IPS-NIHi11 (cell line): ENCODE measurements at regions not wholly inside any gene's neighbourhood (a gene's known extent, or its start where the extent isn't known, plus 50 kb on each side); places are given as distances from the start of the nearest gene placed in this dataset.
A peak's percentile ranks its signal among the peaks of the same experiment; 100 is the strongest.

Experiments used
- DNase-seq: peaks from one replicate; pipeline ENCODE4 v3.0.0; 2012; ENCODE audit warnings: mixed read lengths, low spot score

DNA sequence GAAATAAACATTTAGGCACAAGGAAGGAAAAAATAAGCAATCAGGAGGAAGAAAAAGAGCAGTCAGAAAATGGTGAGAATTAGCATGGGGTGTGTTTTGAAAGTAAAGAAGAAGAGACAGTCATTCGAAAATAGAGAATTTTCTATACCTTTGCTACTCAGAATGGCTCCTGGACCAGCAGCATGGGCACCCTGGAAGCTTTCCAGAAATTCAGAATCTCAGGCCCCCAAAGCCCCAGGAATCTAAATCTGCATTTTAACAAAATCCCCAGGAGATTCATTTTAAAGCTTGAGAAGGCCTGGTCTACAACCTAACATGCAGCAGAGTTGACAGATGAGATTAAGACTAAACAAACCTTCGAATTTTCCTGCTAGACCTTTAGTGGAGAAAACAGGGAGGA is 131.2 kb upstream of the HDAC9 start:
- DNase-seq = no peak

DNA sequence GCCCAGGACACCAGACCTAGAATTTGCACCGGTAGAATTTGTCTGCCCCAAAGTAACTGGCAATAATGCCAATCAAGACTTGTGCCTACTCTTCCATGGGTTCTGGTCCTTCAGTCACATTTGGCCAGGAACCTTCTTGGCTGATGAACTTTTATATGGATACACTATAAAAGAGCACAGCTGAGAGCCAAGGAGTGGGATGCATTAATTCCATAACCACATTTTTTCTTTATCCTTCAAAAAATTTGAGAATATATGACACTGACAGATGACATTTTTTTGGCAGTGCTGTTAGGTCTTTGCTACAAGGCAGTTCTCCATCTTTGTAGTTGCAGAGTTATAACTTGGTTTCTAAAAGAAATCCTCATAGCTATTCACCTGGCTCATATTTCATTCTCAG is 129.2 kb upstream of the HDAC9 start:
- DNase-seq = no peak

GRCh38 chr7:18369011-18369410 is 126.5 kb upstream of the HDAC9 start:
- no peak for DNase-seq

GRCh38 chr7:18370633-18371032 is 124.9 kb upstream of the HDAC9 start:
- no peak for DNase-seq

GRCh38 chr7:18378989-18379605 is 116.5 kb upstream of the HDAC9 start:
- no peak for DNase-seq

DNA sequence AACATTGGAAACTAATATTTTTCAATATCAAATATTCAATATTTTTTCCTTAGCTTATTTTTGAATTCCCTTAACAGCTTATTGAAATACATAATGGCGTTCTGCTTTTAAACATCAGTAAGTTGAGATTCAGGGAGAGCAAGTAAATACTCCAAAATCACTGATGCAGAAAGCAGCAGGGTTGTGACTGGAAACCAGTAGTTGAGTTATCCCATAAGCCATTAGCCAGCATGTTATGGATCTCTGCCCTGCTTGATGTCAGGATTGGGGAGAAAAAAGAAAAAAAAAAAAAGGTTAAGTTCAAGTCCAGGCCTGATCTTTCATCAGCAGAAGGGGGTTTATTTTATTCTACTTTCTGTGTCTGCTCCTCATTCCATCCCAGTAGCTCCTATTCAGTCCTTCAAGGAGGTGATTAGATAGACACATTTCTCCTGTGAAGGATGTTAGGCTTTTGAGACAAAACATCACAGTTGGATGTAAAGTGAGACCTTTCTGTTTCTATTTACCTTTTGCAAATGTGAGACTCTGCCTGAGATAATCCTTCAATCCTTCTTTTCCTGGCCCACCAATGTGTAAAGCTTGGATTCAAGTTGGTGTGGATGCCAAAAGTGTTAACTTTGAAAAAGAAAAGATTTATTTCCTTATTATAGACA is 110.9 kb upstream of the HDAC9 start:
- peak; percentile 14 for DNase-seq

GRCh38 chr7:18386607-18387006 is 108.9 kb upstream of the HDAC9 start:
- DNase-seq = no peak

DNA sequence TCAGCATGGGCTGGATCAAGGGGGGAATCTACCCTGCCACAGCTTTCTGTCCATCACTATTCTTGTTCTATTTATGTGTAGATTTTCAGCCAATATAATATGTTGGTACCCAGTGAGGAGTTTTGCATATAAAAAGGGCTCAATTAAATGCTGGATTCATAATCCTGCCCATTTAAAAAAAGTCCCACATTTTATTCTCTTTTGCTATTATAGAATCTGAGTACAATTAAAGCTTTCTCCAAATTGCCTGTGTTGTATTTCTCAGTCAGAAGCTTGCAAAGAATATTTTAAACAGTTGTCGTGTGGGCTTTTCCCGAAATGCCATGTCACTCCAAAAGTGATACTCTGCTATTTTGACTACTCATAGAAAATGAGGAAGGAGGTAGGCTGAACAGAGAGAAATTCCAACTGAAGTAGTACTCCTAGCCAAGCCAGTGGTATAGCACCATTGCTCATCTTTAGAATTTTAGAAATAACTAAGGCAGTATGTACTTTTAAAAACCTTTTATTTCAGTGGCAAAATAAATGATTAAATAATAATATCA is 108.3 kb upstream of the HDAC9 start:
- no peak for DNase-seq

- no peak for DNase-seq
These were observed 105.0 kb upstream of the HDAC9 start for GRCh38 chr7:18390535-18390907.

GRCh38 chr7:18393465-18394118 is 102.0 kb upstream of the HDAC9 start:
- DNase-seq = no peak

- no peak for DNase-seq
These were observed 99.7 kb upstream of the HDAC9 start for GRCh38 chr7:18395868-18396267.

DNA sequence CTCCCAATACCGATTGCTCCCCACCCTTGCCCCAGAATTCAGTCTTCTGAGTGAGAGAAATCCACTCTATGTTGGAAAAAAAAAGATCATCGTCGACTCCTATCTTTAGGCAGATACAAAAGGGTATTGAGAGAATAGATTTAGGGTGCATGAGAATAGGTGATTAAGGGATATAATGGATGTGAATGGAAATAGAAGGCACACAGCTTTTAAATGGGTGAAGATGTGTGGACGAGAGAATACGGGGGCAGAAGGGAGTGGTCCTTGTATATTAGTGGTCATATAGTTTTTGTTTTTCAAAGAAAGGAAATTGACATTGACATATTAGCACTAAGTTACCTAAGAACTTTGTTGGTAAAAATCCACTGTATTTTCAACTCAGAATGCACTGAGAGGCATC is 98.6 kb upstream of the HDAC9 start:
- no peak for DNase-seq

- DNase-seq = no peak
These were observed 95.9 kb upstream of the HDAC9 start for GRCh38 chr7:18399436-18400235.

DNA sequence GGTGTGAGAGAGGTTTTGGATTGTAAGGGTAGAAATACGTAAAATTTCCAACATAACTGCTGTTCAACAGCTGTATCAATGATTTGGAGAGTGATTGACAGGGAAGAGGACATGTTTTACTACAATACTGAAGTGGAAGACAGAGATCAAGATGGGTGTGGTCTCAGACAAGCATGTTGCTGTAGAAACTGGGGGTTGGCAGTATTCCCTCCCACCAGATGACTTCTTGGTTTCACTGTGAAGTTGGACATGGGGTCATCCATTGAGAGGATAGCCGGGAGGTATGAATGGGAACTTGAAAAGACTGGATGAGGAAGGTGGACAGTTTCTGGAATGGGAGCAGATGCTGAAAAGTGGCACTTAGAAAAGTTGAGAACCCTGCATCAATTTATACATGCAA is 95.3 kb upstream of the HDAC9 start:
- DNase-seq = no peak

- no peak for DNase-seq
These were observed 94.8 kb upstream of the HDAC9 start for GRCh38 chr7:18400726-18401125.

GRCh38 chr7:18401757-18402156 is 93.8 kb upstream of the HDAC9 start:
- DNase-seq = no peak

- DNase-seq = no peak
These were observed 92.9 kb upstream of the HDAC9 start for GRCh38 chr7:18402488-18403183.

DNA sequence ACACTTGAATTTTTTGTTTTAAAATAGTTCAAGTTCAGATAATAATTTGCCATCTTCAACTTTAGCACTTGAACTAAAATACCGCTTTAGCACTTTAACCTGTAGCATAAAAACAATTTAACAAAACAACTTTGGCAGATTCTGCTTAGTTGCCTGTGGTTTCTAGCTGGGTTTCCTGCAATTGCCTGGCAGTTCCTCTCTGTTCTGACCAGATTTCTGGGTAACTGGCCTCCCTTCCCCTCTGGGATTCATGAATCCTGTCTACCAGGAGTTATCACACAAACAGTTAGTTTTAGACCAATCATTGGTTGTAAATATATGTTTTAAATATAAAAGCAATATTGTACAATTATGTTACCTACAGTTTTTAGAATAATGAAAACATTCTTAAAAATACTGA is 89.8 kb upstream of the HDAC9 start:
- no peak for DNase-seq

- no peak for DNase-seq
These were observed 88.2 kb upstream of the HDAC9 start for GRCh38 chr7:18407385-18407784.

DNA sequence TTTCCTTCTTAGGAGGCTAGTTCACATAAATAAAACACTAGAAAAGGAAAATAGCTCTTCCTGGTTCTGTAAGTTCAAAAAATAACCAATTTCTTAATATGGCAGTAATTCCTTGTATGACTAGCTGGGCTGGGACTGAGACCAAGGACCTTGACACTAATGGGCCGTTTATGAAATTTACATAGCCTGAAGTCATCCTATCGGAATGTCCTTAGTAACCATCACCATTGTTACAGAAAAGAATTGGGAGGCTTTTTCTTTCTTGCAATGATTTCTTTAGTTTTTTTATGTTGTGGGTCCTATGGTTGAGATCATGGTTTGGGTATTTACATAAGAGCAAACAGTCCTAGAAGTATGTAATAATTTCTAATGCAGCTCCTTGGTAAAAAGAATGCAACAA is 87.1 kb upstream of the HDAC9 start:
- peak; percentile 22 for DNase-seq

DNA sequence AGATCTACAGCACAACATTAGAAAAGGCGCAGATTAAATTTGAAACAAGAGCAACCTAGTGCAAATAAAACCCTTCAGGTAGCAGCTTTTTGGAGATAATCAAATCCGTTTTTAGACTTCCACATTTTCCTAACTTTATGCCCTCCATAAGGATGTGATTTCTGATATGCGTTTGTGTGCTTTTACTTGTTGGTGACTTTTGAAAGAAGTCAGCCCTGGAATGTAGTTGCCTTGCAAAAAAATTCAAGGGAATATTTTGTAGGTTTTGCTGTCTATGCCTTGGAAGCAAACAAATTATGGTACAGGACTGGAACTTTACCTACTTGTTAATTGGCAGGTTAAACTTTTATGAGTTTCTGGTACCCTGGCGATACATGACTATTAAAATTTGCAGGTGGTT is 86.7 kb upstream of the HDAC9 start:
- no peak for DNase-seq

GRCh38 chr7:18413447-18413846 is 82.1 kb upstream of the HDAC9 start:
- DNase-seq = no peak
